ENCODE measurements at regions not wholly inside any gene's neighbourhood (a gene's known extent, or its start where the extent isn't known, plus 50 kb on each side); places are given as distances from the start of the nearest gene placed in this dataset.

GRCh38 chr4:160184884-160185283 is 1082.0 kb downstream of the RAPGEF2 start:
- TF ChIP-seq POLR2A (IDR thresholded peaks at IDR 0.05; ENCODE audit: control extremely low read depth in 1 of 2, low read depth in 2 of 2, low read length in 2 of 2) (no peak), CEBPB (IDR thresholded peaks at IDR 0.05; ENCODE audit: low read depth, low read length) (no peak), CTCF (IDR thresholded peaks at IDR 0.05; ENCODE audit: control extremely low read depth in 1 of 3, insufficient read depth in 1 of 3, low read depth in 1 of 3, low read length in 3 of 3) (no peak), NRF1 (IDR thresholded peaks at IDR 0.05; ENCODE audit: low read depth, low read length) (no peak), TAF1 (IDR thresholded peaks at IDR 0.05; ENCODE audit: low read depth, low read length) (no peak), ZNF274 (IDR thresholded peaks at IDR 0.05; ENCODE audit: borderline replicate concordance, extremely low read depth, low read length) (no peak)

Measured in H1 (cell line).